ENCODE measurements at regions not wholly inside any gene's neighbourhood (a gene's known extent, or its start where the extent isn't known, plus 50 kb on each side); places are given as distances from the start of the nearest gene placed in this dataset.
A peak's percentile ranks its signal among the peaks of the same experiment; 100 is the strongest.

- Histone ChIP-seq H3K27ac (no peak overlapping the region), H3K4me3 (ENCODE audit: low read depth, low read length) (no peak overlapping the region), H3K36me3 (no peaks in the 10 kb centered on the region), H3K27me3 (ENCODE audit: insufficient read depth, low read depth, severe bottlenecking) (no peaks in the 10 kb centered on the region), H3K9me3 (ENCODE audit: severe bottlenecking) (no peaks in the 10 kb centered on the region)
- no peak for TF ChIP-seq CTCF (IDR thresholded peaks at IDR 0.05; ENCODE audit: low read depth, low read length)
- DNase-seq, result no peak
Measured at GRCh38 chr1:168821434-168821833, 92.4 kb upstream of the DPT start.

GRCh38 chr1:168822911-168823310 is 93.9 kb upstream of the DPT start:
- Histone ChIP-seq H3K9me3 (ENCODE audit: severe bottlenecking) (no peaks in the 10 kb centered on the region), H3K36me3 (no peaks in the 10 kb centered on the region), H3K27me3 (ENCODE audit: insufficient read depth, low read depth, severe bottlenecking) (no peaks in the 10 kb centered on the region), H3K4me3 (ENCODE audit: low read depth, low read length) (no peak overlapping the region), H3K27ac (no peak overlapping the region)
- no peak for DNase-seq
- TF ChIP-seq CTCF (IDR thresholded peaks at IDR 0.05; ENCODE audit: low read depth, low read length), result no peak

GRCh38 chr1:168823988-168824387 is 95.0 kb upstream of the DPT start:
- TF ChIP-seq CTCF (IDR thresholded peaks at IDR 0.05; ENCODE audit: low read depth, low read length), result no peak
- no peak for DNase-seq
- H3K4me3 ChIP-seq (ENCODE audit: low read depth, low read length), result no peak overlapping the region
- no peaks in the 10 kb centered on the region for H3K36me3 ChIP-seq
- no peak overlapping the region for H3K27ac ChIP-seq
- H3K9me3 ChIP-seq (ENCODE audit: severe bottlenecking), result no peaks in the 10 kb centered on the region
- no peaks in the 10 kb centered on the region for H3K27me3 ChIP-seq (ENCODE audit: insufficient read depth, low read depth, severe bottlenecking)

GRCh38 chr1:168824418-168825065 is 95.5 kb upstream of the DPT start:
- TF ChIP-seq CTCF (IDR thresholded peaks at IDR 0.05; ENCODE audit: low read depth, low read length), result no peak

GRCh38 chr1:168825129-168825528 is 96.1 kb upstream of the DPT start:
- no peak for TF ChIP-seq CTCF (IDR thresholded peaks at IDR 0.05; ENCODE audit: low read depth, low read length)

More at GRCh38 chr1:168824418-168825065, 95.5 kb upstream of the DPT start:
- Histone ChIP-seq H3K27me3 (ENCODE audit: insufficient read depth, low read depth, severe bottlenecking) (no peaks in the 10 kb centered on the region), H3K4me3 (ENCODE audit: low read depth, low read length) (no peak overlapping the region), H3K27ac (no peak overlapping the region), H3K9me3 (ENCODE audit: severe bottlenecking) (no peaks in the 10 kb centered on the region), H3K36me3 (no peaks in the 10 kb centered on the region)
- peak; percentile 13 for DNase-seq

GRCh38 chr1:168825820-168826219 is 96.8 kb upstream of the DPT start:
- TF ChIP-seq CTCF (IDR thresholded peaks at IDR 0.05; ENCODE audit: low read depth, low read length), result no peak
- no peak for DNase-seq
- Histone ChIP-seq H3K27ac (no peak overlapping the region), H3K9me3 (ENCODE audit: severe bottlenecking) (no peaks in the 10 kb centered on the region), H3K36me3 (no peaks in the 10 kb centered on the region), H3K4me3 (ENCODE audit: low read depth, low read length) (no peak overlapping the region), H3K27me3 (ENCODE audit: insufficient read depth, low read depth, severe bottlenecking) (no peaks in the 10 kb centered on the region)

More at GRCh38 chr1:168825129-168825528, 96.1 kb upstream of the DPT start:
- no peaks in the 10 kb centered on the region for H3K36me3 ChIP-seq
- H3K27me3 ChIP-seq (ENCODE audit: insufficient read depth, low read depth, severe bottlenecking), result no peaks in the 10 kb centered on the region
- H3K27ac ChIP-seq, result no peak overlapping the region; the same call in 1 of the 2 replicates
- H3K9me3 ChIP-seq (ENCODE audit: severe bottlenecking), result no peaks in the 10 kb centered on the region
- H3K4me3 ChIP-seq (ENCODE audit: low read depth, low read length), result no peak overlapping the region
- DNase-seq, result no peak
